ENCODE measurements at regions not wholly inside any gene's neighbourhood (a gene's known extent, or its start where the extent isn't known, plus 50 kb on each side); places are given as distances from the start of the nearest gene placed in this dataset.
"Not testable (repeated sequence)": the region's sequence is repeated elsewhere in the genome, so short reads cannot be mapped to it uniquely, and the experiment has no call there.

DNA sequence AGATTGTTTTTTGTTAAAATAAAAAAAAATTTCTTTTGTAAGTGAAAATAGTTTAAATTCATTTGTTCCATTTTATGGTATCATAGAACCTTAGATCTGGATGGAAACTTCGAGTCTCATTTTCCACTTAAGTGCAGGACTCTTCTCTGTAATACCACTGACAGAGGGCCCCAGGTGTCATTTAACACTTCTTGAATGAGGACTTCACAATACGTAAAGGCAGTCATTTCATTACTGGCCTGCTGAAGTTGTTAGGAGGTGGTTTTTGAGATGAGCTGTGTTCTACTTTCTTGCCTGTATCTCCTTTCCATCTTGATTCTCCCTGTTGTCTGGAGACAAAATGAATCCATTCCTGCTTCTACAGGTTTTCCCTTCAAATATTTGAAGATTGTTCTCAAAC is 455.3 kb downstream of the DMRT2 start:
- DNase-seq: no peak

DNA sequence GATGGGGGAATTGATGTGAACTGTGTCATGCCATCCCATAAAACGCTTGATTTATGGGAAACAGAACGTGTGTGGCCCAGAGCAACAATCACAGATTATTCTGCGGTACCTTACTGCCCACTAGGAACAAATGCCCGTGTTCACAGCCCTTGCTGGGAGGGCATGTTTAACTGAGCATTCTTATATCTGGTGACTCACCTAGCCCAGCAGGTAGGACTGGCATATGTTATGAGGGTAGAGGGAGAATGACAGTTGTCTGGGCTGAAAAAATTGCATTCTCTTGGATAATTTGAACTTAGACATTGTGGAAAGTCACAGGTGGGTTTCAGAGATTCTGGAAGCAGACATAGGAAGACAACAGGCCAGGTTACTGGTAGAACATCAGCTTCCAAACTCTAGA is 460.6 kb downstream of the DMRT2 start:
- DNase-seq: no peak

DNA sequence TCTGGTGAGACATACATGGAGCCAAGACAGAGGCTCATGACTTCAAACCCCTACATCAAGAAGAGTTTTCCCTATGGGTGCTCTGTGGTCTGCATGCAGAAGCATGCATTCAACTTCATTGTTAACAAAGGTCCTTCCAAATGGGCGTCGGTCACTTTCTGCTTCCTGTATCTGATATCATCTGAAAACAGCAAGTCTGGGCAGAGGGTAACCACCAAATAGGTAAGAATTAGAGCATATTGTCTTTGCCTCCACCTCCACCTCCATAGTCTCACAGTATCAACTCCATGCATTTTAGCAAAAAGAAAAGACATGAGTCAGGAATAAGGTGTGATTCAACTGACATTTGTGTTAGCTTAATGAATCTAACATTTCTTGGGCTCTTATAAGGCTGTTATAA is 462.9 kb downstream of the DMRT2 start:
- DNase-seq: no peak

DNA sequence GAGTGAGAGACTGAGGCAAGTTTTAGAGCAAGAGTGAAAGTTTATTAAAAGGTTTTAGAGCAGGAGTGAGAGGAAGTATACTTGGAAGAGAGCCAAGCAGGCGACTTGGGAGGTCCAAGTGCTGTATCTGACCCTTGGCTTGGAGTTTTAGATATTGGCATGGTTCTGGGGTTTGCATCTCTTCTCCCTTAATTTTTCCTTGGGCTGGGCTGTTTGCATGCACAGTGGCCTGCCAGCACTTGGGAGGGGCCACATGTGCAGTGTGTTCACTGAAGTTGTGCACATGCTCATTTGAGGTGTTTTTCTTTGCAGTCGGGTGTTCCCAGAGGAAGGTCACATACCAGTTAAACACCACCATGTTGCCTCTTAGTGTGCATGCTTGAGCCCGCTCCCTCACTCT is 464.1 kb downstream of the DMRT2 start:
- no peak for DNase-seq

DNA sequence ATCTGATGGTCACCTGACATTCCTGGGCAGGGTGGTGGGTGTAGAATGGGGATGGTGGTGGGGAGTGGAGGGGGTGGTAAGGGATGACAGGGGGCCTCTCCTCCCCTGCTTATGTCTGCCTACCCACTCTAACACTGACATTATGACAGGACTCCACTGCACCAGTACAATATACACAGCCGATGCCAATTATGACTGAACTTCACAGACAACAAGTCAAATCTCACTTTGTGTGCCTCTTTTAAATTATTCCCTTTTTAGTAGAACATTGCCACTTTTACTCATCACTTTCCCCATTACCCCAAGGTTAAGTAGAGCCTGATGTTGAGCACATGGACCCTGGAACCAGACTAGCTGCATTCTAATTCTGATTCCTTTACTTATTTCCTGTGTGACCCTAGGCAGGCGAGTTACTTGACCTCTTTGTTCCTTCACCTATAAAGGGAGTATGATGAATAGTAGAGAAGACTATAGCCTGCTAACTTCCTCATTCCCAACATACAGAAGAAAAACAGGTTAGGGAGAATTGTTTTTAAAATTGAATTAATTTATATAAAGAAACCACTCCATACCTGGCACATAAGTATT is 464.7 kb downstream of the DMRT2 start:
- no peak for DNase-seq

DNA sequence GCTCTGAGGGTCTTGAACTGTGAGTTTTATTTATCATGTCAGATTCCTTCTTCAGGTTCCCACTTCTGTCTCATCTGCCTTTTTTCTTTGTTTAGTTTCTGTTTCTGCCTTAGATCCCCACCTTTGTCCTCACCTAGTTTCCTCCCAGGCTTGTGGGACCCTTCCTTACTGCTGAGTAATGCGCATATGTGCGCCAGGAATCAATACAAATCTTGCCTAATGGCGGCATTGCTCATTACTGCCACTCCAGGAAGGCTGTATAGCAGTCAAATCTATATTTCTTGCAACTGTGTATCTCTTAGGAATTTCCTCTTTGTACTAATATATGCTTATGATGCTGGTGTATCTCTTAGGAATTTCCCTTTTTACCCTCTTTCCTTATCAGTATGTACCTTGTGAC is 465.4 kb downstream of the DMRT2 start:
- DNase-seq: peak in 1 of 3 donors; percentile 19

DNA sequence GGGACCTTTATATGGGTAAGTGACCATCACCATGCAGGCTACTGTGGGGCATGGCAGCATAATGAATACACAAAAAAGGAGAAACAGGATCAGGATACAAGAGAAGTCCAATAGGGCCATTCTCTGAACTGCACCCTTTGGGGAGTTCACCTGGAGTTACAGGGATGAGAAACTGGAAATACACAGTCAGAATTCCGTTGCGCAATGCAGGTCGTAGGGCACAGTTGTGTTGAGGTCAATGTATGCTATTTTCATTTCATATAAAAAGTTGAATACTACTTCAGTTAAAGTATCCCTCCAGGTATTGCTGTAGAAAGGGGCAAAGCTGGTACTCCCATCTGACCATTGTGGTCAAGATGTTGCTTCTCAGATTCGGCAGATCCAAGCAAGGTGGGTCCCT is 471.4 kb downstream of the DMRT2 start:
- no peak for DNase-seq

DNA sequence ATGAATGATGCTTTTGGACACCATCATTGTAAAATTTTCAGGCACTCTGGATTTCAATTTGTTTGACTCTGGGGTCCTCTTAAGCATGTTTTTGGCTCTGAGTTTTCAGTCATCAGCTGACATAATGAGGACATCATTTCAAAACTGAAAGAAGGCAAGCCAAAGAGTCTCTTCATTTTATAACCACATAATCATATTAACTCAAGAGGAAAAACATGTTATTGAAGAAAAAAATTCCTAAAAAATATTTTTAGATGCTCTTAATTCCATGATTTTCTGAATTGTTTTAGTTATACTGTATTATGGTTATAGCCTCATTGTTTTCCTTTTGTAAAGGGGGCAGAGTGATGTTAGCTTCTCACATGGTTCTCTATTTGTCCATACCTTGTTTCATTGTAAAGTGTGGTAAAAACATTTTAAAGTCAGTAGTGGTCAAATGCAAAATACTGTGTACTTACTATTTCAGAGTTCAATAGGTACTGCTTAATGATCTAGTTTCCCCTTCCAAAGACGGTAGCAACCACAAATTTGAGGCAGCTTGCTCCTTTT is 472.1 kb downstream of the DMRT2 start:
- no peak for DNase-seq

DNA sequence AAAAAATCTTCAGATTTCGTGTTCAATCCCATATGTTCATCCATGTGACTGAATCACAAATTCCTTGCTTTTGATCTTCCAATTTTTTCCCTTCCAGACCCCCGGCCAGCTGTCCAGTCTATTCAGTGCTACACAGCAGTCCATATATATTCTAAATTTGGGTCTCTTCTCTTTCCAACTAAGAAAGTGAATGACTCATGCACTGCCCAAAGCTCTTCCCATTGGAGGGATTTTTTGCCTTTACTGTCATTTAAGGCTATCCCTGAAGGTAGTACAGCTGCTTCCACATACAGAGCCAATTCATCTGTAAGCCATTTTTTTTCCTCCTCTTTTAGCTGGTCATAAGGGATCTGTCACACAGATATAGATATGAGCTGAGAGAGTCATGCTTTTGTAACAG is 478.3 kb downstream of the DMRT2 start:
- DNase-seq: no peak

DNA sequence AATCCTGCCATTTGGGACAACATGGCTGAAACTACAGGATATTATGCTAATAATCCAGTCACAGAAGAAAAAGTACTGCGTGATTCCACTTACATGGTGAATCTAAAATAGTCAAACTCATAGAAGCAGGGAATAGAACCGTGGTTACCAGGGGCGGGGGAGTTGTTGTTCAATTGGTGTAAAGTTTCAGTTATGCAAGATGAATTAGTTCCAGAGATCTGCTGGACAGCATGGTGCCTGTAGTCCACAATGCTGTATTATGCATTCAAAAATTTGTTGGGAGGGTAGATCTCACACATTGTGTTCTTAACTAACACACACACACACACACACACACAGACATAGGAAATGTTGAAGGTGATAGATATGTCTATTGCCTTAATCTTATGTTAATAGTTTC is 480.5 kb downstream of the DMRT2 start:
- DNase-seq: no peak

DNA sequence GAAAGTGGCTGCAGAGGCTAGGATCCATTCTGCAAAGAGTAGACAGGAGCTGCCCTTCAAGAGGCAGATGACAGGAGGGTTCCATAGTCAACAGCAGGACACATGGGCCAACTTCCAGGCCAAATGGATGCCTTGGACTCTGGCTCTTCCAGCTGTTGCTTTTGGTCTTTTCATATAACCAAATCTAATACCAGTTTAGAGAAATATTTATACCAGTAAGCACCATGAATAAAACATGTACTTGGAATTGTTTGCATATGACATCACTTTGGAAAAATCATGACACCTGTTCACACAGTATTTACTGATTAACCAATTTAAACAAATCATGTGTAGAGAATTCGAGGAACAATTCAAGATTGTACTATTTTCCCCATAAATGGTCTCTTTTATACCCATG is 481.3 kb downstream of the DMRT2 start:
- DNase-seq: no peak

DNA sequence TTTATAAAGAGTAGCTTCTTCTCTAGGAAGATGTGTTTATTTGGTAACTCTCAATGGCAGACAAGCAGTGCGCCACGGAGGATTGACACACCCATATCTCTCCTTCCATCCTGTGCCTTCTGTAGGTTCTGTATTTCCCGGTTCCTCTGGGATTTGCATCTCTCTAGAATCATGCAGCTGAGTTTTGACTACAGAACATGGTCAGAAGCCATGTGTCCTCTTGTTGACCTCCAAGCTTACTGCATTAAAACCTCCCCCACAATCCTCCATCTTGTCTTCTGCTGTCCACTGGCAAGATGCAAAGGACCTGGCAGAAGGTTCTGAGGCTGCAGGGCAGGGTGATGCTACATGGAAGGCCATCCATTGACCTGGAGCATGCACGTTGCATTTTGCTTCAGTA is 482.0 kb downstream of the DMRT2 start:
- no peak for DNase-seq

DNA sequence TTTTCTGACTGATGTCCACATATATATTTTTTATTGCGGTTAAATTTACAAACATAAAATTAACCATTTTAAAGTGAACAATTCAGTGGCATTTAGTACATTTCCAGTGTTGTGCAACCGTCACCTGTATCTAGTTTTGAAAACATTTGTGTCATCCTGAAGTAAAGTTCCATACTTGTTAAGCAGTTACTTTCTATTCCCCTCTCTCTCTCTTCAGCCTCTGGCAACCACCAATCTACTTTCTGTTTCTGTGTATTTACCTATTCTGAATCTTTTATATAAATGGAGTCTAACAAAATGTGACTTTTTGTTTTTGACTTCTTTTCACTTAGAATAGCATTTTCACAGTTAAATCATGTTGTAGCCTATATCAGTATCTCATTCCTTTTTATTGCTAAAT is 480.1 kb upstream of the SMARCA2 start:
- no peak for DNase-seq

DNA sequence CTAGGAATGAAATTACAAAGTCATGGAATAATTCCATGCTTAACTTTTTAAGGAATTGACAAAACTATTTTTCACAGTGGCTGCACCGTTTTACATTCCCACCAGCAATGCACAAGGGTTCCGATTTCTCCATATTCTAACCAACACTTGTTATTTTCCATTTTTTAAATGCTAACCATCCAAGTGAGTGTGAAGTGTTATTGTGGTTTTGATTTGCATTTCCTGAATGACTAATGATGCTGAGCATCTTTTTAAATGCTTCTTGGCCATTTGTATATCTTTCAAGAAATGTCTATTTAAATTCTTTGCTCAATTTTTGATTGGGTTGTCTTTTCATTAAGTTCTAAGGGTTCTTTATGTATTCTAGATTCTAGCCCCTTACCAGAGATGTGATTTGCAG is 479.5 kb upstream of the SMARCA2 start:
- DNase-seq: no peak

DNA sequence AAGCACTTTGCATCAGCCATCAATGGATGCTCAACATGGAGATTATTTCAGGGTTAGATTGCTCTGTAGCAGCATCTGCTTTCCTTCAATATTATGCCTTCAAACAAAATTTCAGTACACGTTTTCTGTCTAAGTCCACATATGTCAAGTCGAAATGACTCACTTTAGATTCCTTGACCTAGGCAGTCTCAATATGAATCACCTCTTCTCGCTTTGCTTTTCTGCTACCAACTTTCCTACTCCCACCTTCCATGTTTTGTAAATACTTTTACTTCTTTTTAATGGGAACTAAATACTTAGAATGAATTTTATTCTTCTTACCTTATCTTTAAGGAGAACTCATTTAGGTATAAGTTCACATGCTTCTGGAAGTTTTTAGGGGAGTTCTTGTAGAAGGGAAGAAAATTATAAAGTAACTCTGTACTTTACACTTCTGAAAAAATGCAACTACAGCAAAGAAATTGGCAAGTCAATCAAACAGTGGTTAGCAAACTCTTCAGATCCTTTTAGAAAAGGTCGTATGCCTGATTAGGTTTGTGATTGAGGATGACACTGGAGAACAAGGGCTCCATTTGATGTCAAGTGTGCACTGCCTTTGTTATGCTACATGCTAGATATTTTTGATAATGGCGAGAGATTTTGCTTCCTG is 478.5 kb upstream of the SMARCA2 start:
- DNase-seq: no peak

DNA sequence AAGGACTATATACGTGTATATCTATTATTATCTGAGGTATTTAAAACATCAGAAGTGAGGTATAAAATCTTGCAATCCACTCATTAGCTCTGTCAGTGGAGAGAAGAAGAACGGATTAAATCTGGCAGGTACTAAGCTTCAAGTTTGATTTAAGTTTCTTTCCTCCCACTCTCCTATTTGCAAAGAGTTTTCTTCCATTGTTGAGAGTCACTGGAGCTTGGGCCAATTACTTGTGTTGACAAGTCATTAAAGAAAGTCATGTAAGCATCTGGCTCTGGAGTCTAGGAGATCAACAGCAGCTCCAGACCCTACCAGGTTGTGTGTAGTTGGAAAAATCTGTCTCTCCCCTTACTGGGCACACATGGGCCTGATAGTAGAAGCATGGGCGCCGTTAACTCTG is 476.8 kb upstream of the SMARCA2 start:
- no peak for DNase-seq

DNA sequence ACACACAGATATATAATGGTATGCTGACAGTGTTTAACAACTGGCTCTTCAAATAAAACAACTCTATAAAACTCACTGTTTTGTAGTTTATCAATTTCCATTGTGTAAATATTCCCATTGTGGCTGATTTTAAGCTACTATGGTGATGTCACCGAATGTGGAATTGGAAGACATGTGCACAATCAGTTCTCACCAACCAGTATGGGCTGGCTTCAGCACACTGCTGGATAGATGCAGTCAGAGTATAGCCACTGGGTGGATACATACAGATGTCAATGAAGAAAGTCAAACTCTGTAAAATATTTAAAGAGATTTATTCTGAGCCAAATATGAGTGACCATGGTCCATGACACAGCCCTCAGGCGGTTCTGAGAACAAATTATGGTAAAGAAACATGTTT is 475.9 kb upstream of the SMARCA2 start:
- no peak for DNase-seq

DNA sequence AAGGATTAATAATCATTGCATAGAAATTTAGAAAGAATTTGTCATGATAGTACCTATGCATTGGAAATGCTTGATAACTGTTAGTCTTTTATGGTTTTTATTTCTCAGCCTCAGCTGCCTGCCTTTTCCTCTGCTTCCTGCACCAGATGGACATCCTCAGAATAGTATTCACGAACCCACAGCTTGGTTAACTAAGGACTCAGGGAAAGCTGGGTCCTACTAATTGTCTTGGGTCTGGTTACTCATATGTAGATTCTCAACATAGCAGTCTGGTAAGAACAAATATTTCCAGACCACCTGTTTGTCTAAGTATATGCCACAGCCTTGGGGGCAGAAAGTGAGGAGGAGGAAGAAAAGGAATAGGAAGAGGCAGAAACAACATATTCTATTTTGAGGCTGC is 464.5 kb upstream of the SMARCA2 start:
- no peak for DNase-seq

DNA sequence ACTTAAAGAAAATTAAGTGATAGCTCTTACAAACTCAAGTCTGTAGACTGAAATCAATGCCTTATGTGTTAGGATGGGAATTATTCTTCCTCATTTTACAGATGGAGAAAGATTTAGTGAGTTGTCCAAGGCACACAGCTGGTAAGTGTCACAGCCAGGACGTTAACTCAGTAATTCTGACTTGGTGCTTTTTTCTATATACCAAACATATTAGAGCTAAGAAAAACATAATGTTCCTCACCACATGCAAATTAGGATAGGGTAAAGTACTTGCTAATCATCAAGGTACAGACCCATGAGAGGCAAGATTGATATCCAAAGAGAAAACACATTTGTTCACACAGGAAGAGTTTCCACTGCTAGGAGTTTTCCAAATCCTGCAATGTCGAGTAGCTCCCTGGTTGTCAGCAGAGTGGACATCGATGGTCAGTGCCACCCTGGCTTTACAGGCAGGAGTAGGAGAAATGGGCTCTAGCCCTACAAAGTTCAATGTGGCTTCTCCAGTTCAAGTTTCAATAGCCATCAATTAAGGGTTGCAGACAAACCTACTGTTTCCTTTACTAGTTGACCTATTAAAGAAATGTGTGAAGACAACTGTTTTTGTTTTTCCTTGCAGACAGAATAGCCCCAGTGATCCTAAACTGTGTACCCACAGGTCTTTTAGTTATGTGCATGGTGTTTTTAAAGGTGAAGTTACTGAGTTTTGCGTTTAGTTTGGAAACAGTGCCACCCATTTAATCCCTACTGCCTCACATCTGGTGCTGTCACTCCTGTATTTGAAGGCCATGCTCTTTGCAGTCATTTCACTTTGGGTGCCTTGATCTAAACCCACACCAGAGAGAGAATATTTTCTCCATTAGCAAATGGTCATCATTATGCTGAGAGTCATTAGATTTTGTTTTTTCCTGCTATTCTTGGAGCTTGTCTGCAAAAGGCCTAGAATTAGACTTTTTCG is 460.8 kb upstream of the SMARCA2 start:
- DNase-seq: no peak

DNA sequence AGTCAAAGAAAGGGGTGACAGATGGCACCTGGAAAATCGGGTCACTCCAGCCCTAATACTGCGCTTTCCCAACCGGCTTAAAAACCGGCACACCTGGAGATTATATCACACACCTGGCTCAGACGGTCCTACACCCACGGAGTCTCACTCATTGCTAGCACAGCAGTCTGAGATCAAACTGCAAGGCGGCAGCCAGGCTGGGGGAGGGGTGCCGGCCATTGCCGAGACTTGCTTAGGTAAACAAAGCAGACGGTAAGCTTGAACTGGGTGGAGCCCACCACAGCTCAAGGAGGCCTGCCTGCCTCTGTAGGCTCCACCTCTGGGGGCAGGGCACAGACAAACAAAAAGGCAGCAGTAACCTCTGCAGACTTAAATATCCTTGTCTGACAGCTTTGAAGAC is 456.5 kb upstream of the SMARCA2 start:
- DNase-seq: not testable (repeated sequence)

DNA sequence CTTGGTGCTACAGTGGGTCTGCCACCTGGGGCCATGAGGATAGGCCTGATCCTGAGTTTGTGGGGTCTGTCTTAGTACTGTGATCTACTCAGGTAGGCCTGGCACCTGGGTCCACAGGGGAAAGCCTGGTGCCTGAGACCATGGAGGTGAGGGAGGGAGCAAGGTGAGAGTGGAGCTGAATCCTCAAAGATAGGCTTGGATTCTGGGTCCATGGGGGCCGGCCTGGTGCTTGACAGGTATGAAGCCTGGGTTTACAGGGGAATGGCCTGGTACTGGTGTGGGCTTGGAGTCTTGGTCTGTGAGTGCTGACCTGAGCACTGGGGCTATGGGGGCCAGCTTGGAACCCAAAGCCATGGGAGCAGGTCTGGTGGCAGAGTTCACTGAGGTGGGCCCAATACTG is 439.2 kb upstream of the SMARCA2 start:
- no peak for DNase-seq

DNA sequence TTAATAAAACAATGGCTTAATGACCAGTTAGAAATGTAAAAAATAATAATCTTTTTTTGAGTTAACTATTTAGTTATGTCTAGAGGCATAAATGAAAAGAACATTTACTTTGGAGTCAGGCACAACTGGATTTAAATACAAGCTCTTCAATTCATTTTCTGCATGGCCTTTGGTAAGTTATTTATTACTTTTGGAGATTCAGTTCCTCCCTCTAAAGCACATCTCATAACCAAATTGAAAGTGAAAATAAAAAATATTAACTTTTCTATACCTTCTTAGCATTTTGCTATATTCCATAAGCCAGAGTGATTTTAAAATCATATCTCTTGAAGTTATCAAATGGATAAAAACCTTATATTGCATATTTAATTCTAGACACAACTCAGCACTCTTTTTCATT is 434.9 kb upstream of the SMARCA2 start:
- no peak for DNase-seq

DNA sequence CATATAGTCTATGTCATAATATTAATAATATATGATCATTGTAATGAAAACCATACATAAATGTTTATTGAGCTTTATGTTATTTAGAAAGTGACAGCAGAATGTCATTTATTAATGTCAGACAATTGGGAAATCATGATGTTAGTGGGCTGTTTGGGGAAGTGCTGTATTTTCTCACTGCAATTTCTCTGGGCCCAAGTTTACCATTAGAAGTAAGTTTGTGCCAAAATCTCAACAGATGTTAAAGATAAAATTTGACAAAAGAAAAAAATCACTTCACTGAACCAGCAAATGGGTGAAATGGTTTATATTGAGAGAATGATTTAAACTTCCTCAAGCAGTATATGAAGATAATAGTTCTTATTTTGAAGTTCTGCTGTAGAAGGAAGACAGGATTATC is 433.2 kb upstream of the SMARCA2 start:
- no peak for DNase-seq

DNA sequence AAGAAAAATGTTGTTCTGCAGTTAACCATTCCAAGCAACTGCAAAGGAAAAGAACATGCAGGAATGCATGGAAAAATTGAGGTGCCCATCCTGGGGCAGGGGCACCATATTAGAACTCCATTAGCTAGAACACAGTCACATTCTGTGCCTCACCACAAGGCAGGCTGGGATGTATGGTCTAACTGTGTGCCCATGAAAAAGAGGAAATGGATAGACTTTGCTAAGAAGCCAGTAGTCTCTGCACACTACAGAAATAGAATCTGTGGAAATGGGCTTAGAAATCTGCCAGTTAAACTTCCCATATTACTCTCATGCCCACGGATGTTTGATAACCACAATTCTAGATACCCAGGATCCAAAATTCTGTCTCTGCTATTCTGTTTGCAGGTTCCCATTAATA is 423.8 kb upstream of the SMARCA2 start:
- DNase-seq: no peak

All from suppressor macrophage treated with lipopolysaccharide for 1 hour (primary cell).